RPMI7951 (cell line): ENCODE measurements at regions not wholly inside any gene's neighbourhood (a gene's known extent, or its start where the extent isn't known, plus 50 kb on each side); places are given as distances from the start of the nearest gene placed in this dataset.

Source experiments
- DNase-seq: peaks from one replicate; pipeline ENCODE4 v3.0.0-alpha.2; 2012; ENCODE audit warnings: low read depth

GRCh38 chr20:62545901-62546525 lies 70.2 kb upstream of the GATA5 start:
- no peak for DNase-seq

- no peak for DNase-seq
Measured at GRCh38 chr20:62546606-62547005, 70.8 kb upstream of the GATA5 start.

- DNase-seq: no peak
Measured at GRCh38 chr20:62547364-62547763, 71.6 kb upstream of the GATA5 start.

- no peak for DNase-seq
Measured at GRCh38 chr20:62548471-62548870, 72.7 kb upstream of the GATA5 start.

GRCh38 chr20:62549029-62549428 lies 73.2 kb upstream of the GATA5 start:
- DNase-seq: no peak

GRCh38 chr20:62549499-62550086 lies 73.8 kb upstream of the GATA5 start:
- DNase-seq: no peak

GRCh38 chr20:62550087-62550632 lies 74.4 kb upstream of the GATA5 start:
- no peak for DNase-seq

- DNase-seq: no peak
Measured at GRCh38 chr20:62551407-62552323, 75.9 kb upstream of the GATA5 start.

GRCh38 chr20:62552613-62553012 lies 76.8 kb upstream of the GATA5 start:
- DNase-seq: no peak

GRCh38 chr20:62553136-62553837 lies 77.5 kb upstream of the GATA5 start:
- no peak for DNase-seq

- DNase-seq: no peak
Measured at GRCh38 chr20:62553838-62554161, 78.0 kb upstream of the GATA5 start.

- DNase-seq: no peak
Measured at GRCh38 chr20:62554214-62554897, 78.6 kb upstream of the GATA5 start.

GRCh38 chr20:62554898-62555641 lies 79.3 kb upstream of the GATA5 start:
- no peak for DNase-seq

- peak; percentile 81 for DNase-seq
Measured at GRCh38 chr20:62555642-62556420, 80.0 kb upstream of the GATA5 start.

GRCh38 chr20:62557462-62557861 lies 81.7 kb upstream of the GATA5 start:
- DNase-seq: peak; percentile 78

- no peak for DNase-seq
Measured at GRCh38 chr20:62557999-62558408, 82.2 kb upstream of the GATA5 start.

GRCh38 chr20:62558779-62559178 lies 83.0 kb upstream of the GATA5 start:
- peak; percentile 77 for DNase-seq

GRCh38 chr20:62560162-62560561 lies 82.1 kb upstream of the SLCO4A1 start:
- no peak for DNase-seq

GRCh38 chr20:62561182-62561581 lies 81.1 kb upstream of the SLCO4A1 start:
- DNase-seq: no peak

GRCh38 chr20:62561948-62562347 lies 80.4 kb upstream of the SLCO4A1 start:
- no peak for DNase-seq
